D721Med (cell line): ENCODE measurements at regions not wholly inside any gene's neighbourhood (a gene's known extent, or its start where the extent isn't known, plus 50 kb on each side); places are given as distances from the start of the nearest gene placed in this dataset.

Experiments used
- DNase-seq: peaks from one replicate; pipeline ENCODE4 v3.0.0; 2011; ENCODE audit warnings: low spot score; ENCODE audit not compliant: insufficient read length
- FAIRE-seq: peaks from 2 replicates; lab custom pipeline; 2011; peaks lifted over from hg19 to GRCh38; lab: Jason Lieb, UNC
- TF ChIP-seq, protein P1 (sequence below): IDR thresholded peaks from 2 replicates; pipeline ENCODE4 v1.5.1; 2012; ENCODE audit warnings: mild to moderate bottlenecking, control low read depth; ENCODE audit not compliant: insufficient read depth; ENCODE audit errors: missing control alignments

DNA sequence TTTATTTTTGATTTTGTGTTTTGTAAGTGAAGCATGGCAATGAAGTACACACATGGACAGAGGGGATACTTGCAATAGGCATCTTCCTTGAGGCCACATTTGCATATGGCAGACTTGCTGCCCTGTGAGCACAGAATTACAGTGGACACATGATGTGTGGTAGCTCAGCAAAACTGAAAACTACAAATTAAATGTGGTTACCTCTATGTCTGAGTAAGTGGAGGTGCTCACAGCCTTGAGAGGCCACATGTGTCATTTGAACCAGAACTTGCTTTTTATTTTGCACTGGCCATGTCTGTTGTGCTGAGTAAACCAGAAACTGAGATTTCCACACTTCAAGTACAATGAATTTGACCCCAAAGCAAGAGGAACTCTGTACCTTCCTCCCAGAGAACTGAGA, 998.5 kb upstream of the NXPH2 start:
- FAIRE-seq (no peak), DNase-seq (no peak)
- TF ChIP-seq, protein P1, sequence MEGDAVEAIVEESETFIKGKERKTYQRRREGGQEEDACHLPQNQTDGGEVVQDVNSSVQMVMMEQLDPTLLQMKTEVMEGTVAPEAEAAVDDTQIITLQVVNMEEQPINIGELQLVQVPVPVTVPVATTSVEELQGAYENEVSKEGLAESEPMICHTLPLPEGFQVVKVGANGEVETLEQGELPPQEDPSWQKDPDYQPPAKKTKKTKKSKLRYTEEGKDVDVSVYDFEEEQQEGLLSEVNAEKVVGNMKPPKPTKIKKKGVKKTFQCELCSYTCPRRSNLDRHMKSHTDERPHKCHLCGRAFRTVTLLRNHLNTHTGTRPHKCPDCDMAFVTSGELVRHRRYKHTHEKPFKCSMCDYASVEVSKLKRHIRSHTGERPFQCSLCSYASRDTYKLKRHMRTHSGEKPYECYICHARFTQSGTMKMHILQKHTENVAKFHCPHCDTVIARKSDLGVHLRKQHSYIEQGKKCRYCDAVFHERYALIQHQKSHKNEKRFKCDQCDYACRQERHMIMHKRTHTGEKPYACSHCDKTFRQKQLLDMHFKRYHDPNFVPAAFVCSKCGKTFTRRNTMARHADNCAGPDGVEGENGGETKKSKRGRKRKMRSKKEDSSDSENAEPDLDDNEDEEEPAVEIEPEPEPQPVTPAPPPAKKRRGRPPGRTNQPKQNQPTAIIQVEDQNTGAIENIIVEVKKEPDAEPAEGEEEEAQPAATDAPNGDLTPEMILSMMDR: no peak

DNA sequence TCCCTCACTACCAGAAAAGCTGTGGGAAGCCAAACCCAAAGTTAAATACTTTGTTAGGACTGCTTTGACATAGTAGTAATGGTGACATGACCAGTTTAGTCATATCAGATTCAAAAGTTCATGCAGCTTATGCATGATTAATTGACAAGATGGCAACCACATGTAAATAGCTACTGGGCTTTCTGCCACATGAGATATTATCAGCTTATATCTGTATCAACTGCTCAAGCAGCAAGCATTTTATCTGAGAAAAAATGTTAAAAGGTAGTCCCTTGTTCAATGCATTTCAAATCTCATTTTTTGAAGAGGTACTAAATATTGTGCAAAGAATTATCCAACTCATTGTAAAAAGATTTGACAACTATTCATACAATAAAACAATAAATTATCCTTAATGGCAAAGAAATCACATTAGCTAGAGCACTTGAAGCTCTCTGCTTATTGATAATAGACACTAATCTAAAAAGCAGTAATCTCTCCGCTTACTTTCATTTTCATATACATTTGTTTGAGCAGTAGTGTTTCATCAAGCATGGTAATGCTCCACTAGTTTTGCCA, 993.6 kb upstream of the NXPH2 start:
- TF ChIP-seq, protein P1: no peak
- DNase-seq (no peak), FAIRE-seq (no peak)

DNA sequence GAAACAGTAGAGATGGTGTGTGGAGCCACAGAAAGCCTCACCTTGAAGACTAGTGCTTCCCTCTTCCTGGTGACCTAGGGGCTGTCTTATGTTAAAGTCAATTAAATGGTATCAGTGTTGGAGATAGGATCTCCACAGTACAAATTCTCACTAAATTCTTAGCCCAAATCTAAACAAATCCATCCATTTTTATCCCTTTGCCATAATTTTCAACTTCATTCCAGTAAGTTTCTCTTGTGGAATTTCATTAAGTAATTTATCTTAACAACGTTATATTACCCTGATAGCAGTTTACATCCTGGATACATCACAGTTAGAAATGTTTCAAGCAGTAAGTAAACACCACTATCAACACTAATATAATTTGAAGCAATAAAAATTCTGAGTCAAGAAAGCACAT, 989.4 kb upstream of the NXPH2 start:
- no peak for FAIRE-seq
- DNase-seq: no peak
- TF ChIP-seq, protein P1: no peak

DNA sequence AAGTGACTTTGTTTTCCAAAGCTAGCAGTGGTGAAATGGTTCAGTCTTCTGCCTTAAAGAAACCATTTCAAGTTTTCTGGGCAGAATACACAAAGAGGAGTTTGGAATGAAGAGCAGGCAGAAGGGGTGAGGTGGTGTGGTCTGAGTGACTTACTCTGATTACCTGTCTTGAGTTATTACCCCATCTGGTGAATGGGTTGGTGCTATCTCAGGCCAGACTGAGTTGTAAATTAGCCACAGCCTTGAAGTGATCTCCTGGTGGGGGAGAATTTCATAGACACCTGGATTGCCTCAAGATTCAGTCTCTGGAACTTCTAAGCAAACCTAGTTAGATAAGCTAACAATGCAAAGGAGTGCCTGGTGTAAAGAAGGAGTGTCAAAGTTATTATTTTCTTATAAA, 983.5 kb upstream of the NXPH2 start:
- FAIRE-seq (no peak), DNase-seq (no peak)
- TF ChIP-seq, protein P1: no peak

DNA sequence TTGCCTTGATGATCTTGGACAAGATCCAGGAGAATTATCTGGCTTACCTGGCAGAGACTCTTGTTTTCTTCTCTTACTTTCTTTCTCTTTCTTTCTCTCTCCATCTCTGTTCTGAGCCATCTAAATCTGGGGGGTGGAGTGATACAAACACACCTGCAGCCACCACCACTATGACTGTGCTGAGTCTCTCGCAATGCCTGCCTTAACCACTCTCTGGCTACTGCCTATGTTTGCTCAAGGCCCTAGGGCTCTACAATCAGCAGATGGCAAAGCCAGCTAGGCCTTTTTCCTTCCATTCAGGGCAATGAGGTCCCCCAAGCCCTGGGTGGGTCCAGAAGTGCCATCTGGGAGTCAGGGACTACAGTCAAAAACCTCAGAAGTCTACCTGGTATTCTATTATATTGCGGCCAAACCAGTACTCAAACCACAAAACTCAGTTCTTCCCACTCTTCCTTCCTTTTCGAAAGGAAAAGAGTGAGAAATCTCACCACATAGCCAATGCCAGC, 978.9 kb upstream of the NXPH2 start:
- no peak for DNase-seq
- no peak for FAIRE-seq
- TF ChIP-seq, protein P1: no peak

DNA sequence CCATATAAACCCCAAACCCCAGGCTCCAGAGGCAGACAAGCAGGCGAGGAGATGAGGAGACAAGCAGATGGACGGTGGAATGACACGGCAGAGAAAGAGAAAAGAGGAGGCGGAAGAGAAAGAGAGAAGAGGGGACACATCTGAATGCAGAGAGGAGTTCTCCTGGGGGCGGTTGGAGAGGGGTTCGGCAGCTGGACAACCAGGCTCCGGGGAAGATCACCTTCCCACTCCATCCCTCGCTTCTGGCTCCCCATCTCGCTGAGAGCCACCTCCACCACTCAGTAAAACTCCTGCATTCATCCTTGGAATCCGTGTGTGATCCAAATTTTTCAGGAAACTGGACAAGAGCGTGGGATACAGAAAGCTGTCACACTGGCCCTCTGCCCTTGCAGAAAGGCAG, 966.7 kb upstream of the NXPH2 start:
- FAIRE-seq: no peak
- TF ChIP-seq, protein P1: no peak

DNA sequence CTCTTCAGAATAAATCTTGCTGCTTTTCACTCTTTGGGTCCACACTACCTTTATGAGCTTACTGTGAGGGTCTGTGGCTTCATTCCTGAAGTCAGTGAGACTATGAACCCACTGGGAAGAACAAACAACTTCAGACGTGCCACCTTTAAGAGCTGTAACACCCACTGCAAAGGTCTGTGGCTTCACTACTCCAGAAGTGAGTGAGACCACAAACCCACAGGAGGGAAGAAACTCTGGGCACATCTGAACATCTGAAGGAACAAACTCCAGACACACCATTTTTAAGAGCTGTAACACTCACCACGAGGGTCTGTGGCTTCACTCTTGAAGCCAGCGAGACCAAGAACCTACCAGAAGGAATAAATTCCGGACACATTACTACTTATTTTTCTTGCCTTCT, 964.1 kb upstream of the NXPH2 start:
- TF ChIP-seq, protein P1: no peak
- DNase-seq (no peak), FAIRE-seq (no peak)

More for the DNA sequence above, 966.7 kb upstream of the NXPH2 start:
- DNase-seq: no peak
